Tibial nerve (tissue), 4 donors: ENCODE measurements at regions not wholly inside any gene's neighbourhood (a gene's known extent, or its start where the extent isn't known, plus 50 kb on each side); places are given as distances from the start of the nearest gene placed in this dataset.

Experiments used
- DNase-seq, 2 donors: peaks; one replicate each; pipeline ENCODE4 v3.0.0-alpha.2; 2019; ENCODE audit warnings: low spot score in 2 of 2
- H3K27ac ChIP-seq, 4 donors: fragments of 200-600 bp; sonication (generic) in 3 of 4; one replicate each; pipeline ENCODE4 v1.5.1; 2017 to 2019; ENCODE audit warnings: mild to moderate bottlenecking in 1 of 4
- H3K27me3 ChIP-seq, 2 donors: fragments of 200-600 bp; sonication (generic) in 1 of 2; one replicate each; pipeline versions ENCODE4 v1.5.1 to v1.6.0; 2017 to 2019
- H3K36me3 ChIP-seq, 3 donors: fragments of 200-600 bp; sonication (generic); one replicate each; pipeline ENCODE4 v1.5.1; 2018 to 2019
- H3K4me1 ChIP-seq, 4 donors: fragments of 200-600 bp; sonication (generic) in 3 of 4; one replicate each; pipeline ENCODE4 v1.5.1; 2017 to 2019
- H3K4me3 ChIP-seq, 4 donors: fragments of 200-600 bp; sonication (generic) in 3 of 4; one replicate each; pipeline ENCODE4 v1.5.1; 2017 to 2019; ENCODE audit warnings: mild to moderate bottlenecking in 1 of 4, moderate library complexity in 1 of 4
- H3K9me3 ChIP-seq, 4 donors: fragments of 200-600 bp; sonication (generic) in 3 of 4; one replicate each; pipeline ENCODE4 v1.5.1; 2017 to 2019
- EP300 ChIP-seq, 2 donors: sonication (generic); formaldehyde crosslinking; IDR thresholded peaks; one replicate each; pipeline ENCODE4 v1.6.1; 2017; ENCODE audit warnings: antibody characterized with exemption in 2 of 2, mild to moderate bottlenecking in 1 of 2
- POLR2A ChIP-seq, 2 donors: fragments of 450-650 bp; IDR thresholded peaks; one replicate each; pipeline ENCODE4 v1.6.1; 2017; ENCODE audit warnings: antibody characterized with exemption in 2 of 2, mild to moderate bottlenecking in 2 of 2, moderate library complexity in 2 of 2
- WGBS, 2 donors: methylation state at CpG; one replicate each; pipeline ENCODE4 v1.1.5; 2018; 5-methylcytosine and 5-hydroxymethylcytosine counted together
- TF ChIP-seq, protein P1 (sequence below), 5 experiments: fragments of 200-600 bp in 3 of 5; fragments of 450-650 bp in 2 of 5; sonication (generic) in 3 of 5; IDR thresholded peaks; one replicate each; pipeline ENCODE4 v1.5.1; 2016 to 2019; ENCODE audit warnings: antibody characterized with exemption in 5 of 5, mild to moderate bottlenecking in 3 of 5, moderate library complexity in 2 of 5

DNA sequence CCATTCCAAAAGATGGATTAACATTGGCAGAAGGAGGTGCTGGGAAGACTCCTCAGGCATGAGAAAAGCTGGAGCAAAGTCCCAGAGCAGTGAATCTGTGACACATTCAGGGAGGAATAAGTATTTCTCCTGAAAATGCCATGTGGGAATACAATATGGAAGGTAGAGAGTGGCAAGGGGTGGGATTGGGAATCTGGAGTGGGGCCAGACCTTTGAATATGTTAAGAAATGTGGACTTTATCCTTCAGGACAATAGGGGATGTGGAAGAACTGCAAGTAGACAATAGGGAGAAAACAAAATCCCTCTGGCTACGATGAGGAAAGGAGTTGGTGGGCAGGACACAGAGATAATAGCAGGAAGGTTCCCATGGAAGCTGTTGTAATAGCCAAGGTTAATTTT is 305.6 kb upstream of the TGFBR2 start:
- TF ChIP-seq, protein P1, sequence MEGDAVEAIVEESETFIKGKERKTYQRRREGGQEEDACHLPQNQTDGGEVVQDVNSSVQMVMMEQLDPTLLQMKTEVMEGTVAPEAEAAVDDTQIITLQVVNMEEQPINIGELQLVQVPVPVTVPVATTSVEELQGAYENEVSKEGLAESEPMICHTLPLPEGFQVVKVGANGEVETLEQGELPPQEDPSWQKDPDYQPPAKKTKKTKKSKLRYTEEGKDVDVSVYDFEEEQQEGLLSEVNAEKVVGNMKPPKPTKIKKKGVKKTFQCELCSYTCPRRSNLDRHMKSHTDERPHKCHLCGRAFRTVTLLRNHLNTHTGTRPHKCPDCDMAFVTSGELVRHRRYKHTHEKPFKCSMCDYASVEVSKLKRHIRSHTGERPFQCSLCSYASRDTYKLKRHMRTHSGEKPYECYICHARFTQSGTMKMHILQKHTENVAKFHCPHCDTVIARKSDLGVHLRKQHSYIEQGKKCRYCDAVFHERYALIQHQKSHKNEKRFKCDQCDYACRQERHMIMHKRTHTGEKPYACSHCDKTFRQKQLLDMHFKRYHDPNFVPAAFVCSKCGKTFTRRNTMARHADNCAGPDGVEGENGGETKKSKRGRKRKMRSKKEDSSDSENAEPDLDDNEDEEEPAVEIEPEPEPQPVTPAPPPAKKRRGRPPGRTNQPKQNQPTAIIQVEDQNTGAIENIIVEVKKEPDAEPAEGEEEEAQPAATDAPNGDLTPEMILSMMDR (IDR thresholded peaks at IDR 0.05), result no peak
- TF ChIP-seq EP300 (IDR thresholded peaks at IDR 0.05) (no peak), POLR2A (IDR thresholded peaks at IDR 0.05) (no peak)
- Histone ChIP-seq H3K27me3 (no peaks in the 10 kb centered on the region), H3K9me3 (peaks cover 0 to 4% (median 0%) of the 10 kb centered on the region in 4 donors), H3K27ac (no peak overlapping the region), H3K4me3 (no peak overlapping the region), H3K4me1 (no peaks in the 10 kb centered on the region), H3K36me3 (no peaks in the 10 kb centered on the region)
- no peak for DNase-seq
- WGBS, 2 donors, result 67 to 82% methylated on average over 1 of the region's 1 CpG

DNA sequence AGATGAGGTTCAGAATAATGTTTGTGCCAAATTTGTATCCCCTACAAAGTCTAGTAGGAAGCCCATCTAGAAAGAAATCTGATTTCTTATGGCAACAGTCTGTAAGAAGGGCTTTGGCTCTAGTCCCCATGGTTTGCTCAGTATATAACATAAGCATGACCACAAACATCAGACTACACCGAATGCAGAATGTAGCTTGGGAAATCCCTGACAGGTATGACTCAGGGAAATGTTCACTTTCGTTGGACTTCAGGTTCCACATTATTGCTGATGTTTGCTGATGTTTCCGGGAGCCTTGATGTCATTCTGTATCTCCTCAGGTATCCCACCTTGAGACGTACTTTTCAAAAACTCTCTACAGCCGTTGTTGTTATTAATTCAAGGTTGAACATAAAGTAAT is 304.4 kb upstream of the TGFBR2 start:
- no peaks in the 10 kb centered on the region for H3K27me3 ChIP-seq
- 71 to 84% methylated on average over 5 of the region's 5 CpGs for WGBS, 2 donors

DNA sequence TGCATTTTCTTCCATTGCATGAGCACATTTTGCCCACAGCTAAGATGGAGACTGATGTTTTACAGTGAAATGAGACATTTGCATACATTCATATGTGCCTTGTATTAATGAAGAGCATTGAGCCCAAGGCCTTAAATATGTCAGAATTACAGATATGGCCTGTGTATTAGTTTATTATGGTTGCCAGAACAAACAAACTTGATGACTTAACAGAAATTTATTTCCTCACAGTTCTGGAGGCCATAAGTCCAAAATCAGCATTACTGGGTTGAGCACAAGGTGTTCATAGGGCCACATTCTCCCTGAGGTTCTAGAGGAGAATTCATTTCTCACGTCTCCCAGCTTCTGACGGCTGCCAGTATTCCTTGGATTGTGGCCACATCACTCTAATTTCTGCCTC is 302.6 kb upstream of the TGFBR2 start:
- 95 to 98% methylated on average over 2 of the region's 2 CpGs for WGBS, 2 donors
- H3K36me3 ChIP-seq, result no peaks in the 10 kb centered on the region
- peaks cover 0 to 15% (median 2%) of the 10 kb centered on the region in 4 donors for H3K4me1 ChIP-seq
- DNase-seq, result no peak
- H3K9me3 ChIP-seq, result peaks cover 0 to 4% (median 0%) of the 10 kb centered on the region in 4 donors
- no peak overlapping the region for H3K4me3 ChIP-seq
- no peaks in the 10 kb centered on the region for H3K27me3 ChIP-seq
- TF ChIP-seq, protein P1 (IDR thresholded peaks at IDR 0.05), result no peak
- no peak for TF ChIP-seq POLR2A (IDR thresholded peaks at IDR 0.05)
- TF ChIP-seq EP300 (IDR thresholded peaks at IDR 0.05), result no peak
- H3K27ac ChIP-seq, result no peak overlapping the region

More for the DNA sequence above, 304.4 kb upstream of the TGFBR2 start:
- no peak overlapping the region for H3K4me3 ChIP-seq
- DNase-seq, result no peak
- no peaks in the 10 kb centered on the region for H3K4me1 ChIP-seq
- TF ChIP-seq POLR2A (IDR thresholded peaks at IDR 0.05), result no peak
- TF ChIP-seq EP300 (IDR thresholded peaks at IDR 0.05), result no peak
- TF ChIP-seq, protein P1 (IDR thresholded peaks at IDR 0.05), result no peak
- no peak overlapping the region for H3K27ac ChIP-seq
- no peaks in the 10 kb centered on the region for H3K36me3 ChIP-seq
- peaks cover 0 to 4% (median 0%) of the 10 kb centered on the region in 4 donors for H3K9me3 ChIP-seq

DNA sequence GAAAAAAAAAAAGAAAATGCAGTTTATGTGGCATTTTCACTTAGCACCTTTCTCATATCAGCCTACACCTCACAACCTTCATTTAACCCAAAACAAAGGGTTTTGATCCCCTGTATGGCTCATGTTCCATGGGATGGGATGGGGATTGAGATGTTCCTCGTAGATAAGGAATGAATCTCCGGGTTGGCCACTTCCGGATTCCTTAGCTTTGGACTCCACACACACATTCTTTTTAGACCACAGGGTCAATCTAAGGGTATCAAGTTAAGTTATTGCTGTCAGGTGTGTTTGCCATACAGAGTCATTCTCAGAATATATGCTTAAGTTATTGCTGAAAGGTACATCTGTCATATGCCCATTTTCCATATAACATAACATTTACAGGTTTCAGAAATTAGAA is 301.4 kb upstream of the TGFBR2 start:
- WGBS, 2 donors, result 92 to 95% methylated on average over 3 of the region's 3 CpGs

DNA sequence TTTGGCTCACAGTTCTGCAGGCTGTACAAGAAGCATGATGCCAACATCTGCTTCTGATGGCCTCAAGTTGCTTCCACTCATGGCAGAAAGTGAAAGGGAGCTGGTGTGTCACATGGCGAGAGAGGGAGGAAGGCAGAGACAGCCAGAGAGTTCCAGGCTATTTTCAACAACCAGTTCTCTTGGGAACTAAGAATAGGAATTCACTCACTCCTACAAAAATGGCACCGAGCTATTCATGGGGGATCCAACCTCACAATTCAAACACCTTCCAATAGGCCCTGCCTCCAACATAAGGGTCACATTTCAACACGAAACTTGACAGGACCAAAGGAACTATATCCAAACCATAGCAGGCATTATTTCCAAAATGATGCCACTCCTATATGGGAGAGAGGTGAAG is 299.5 kb upstream of the TGFBR2 start:
- DNase-seq, result no peak
- 92 to 95% methylated on average over 3 of the region's 3 CpGs for WGBS, 2 donors
- Histone ChIP-seq H3K9me3 (peaks cover 0 to 4% (median 0%) of the 10 kb centered on the region in 4 donors), H3K4me3 (no peak overlapping the region), H3K4me1 (peaks cover 0 to 15% (median 2%) of the 10 kb centered on the region in 4 donors), H3K36me3 (no peaks in the 10 kb centered on the region), H3K27me3 (no peaks in the 10 kb centered on the region), H3K27ac (peak overlapping the region in 2 of 4 donors; percentile 77 to 84)
- TF ChIP-seq POLR2A (IDR thresholded peaks at IDR 0.05), result no peak
- TF ChIP-seq EP300 (IDR thresholded peaks at IDR 0.05), result no peak
- TF ChIP-seq, protein P1 (IDR thresholded peaks at IDR 0.05), result no peak

More for the DNA sequence above, 301.4 kb upstream of the TGFBR2 start:
- DNase-seq, result no peak
- H3K27me3 ChIP-seq, result no peaks in the 10 kb centered on the region
- peaks cover 0 to 4% (median 0%) of the 10 kb centered on the region in 4 donors for H3K9me3 ChIP-seq
- TF ChIP-seq POLR2A (IDR thresholded peaks at IDR 0.05) (no peak), EP300 (IDR thresholded peaks at IDR 0.05) (no peak)
- TF ChIP-seq, protein P1 (IDR thresholded peaks at IDR 0.05), result no peak
- peaks cover 0 to 15% (median 2%) of the 10 kb centered on the region in 4 donors for H3K4me1 ChIP-seq
- no peak overlapping the region for H3K27ac ChIP-seq
- H3K4me3 ChIP-seq, result no peak overlapping the region
- H3K36me3 ChIP-seq, result no peaks in the 10 kb centered on the region
